MCF 10A (cell line): ENCODE measurements at regions not wholly inside any gene's neighbourhood (a gene's known extent, or its start where the extent isn't known, plus 50 kb on each side); places are given as distances from the start of the nearest gene placed in this dataset.

Experiments
- BruUV-seq: library from RNA; stranded (reverse); fragments of 400-500 nt; replicated peaks from 2 replicates; lab custom pipeline; 2021; lab: Mats Ljungman, UMichigan
- CTCF ChIA-PET: fragments of 300-600 bp; sonication (Branson Sonifier 250); formaldehyde crosslinking; extraction: SDS; loops from one replicate; lab custom pipeline; 2021; ENCODE audit warnings: antibody characterized with exemption, inconsistent platforms; lab: Yijun Ruan, JAX
- POLR2A ChIA-PET: fragments of 300-600, 350-650 bp; sonication (Branson Sonifier 250); formaldehyde crosslinking; extraction: SDS; loops from one replicate; lab custom pipeline; 2020; ENCODE audit warnings: antibody characterized with exemption, inconsistent platforms; lab: Yijun Ruan, JAX
- DNase-seq: peaks from one replicate; pipeline ENCODE4 v3.0.0-alpha.2; 2018; ENCODE audit not compliant: unreplicated experiment
- H3K27ac Mint-ChIP-seq: one replicate; pipeline ENCODE4 v1.8.0; 2022; ENCODE audit warnings: mild to moderate bottlenecking, low read depth, mixed read lengths; ENCODE audit not compliant: unreplicated experiment
- H3K27me3 Mint-ChIP-seq: one replicate; pipeline ENCODE4 v1.8.0; 2022; ENCODE audit warnings: mixed read lengths; ENCODE audit not compliant: insufficient read depth, unreplicated experiment
- H3K36me3 Mint-ChIP-seq: one replicate; pipeline ENCODE4 v1.8.0; 2022; ENCODE audit warnings: mild to moderate bottlenecking, moderate library complexity, mixed read lengths; ENCODE audit not compliant: insufficient read depth, unreplicated experiment
- H3K4me1 Mint-ChIP-seq: one replicate; pipeline ENCODE4 v1.8.0; 2022; ENCODE audit warnings: mixed read lengths; ENCODE audit not compliant: insufficient read depth, unreplicated experiment
- H3K4me3 Mint-ChIP-seq: one replicate; pipeline ENCODE4 v1.8.0; 2022; ENCODE audit warnings: mild to moderate bottlenecking, moderate library complexity, mixed read lengths; ENCODE audit not compliant: unreplicated experiment
- H3K9me3 Mint-ChIP-seq: one replicate; pipeline ENCODE4 v1.8.0; 2022; ENCODE audit warnings: mixed read lengths; ENCODE audit not compliant: unreplicated experiment
- intact Hi-C: fragments of 100-400 bp; cut with micrococcal nuclease; formaldehyde crosslinking; loops from 2 replicates; pipeline ENCODE4 v1.14.1; 2022
- TF ChIP-seq, protein P1 (sequence below): fragments of 200-600 bp; IDR thresholded peaks from one replicate; pipeline ENCODE4 v1.8.0; 2022; ENCODE audit warnings: antibody characterized with exemption, mild to moderate bottlenecking; ENCODE audit not compliant: unreplicated experiment

DNA sequence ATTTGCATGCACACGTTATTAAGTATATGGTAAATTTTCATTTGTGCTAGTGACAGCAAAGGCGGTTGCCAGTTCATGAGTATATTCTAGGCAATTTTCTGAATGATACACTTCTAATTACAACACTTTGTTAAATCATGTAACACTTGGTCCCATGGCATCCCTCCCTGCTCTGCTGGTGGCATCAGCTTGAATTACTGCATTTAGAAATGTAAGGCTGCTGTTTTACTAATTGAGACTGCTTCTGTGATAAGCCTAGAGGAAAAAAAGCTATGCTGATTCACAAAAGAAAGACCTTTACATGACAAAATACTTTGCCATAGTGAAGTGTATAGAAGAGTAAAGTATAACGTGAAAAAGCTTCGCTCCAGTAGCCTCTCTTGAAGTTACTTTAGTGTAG, 636.1 kb downstream of the KCNH5 start:
- intact Hi-C loops: no loop called here
- no peaks in the 10 kb centered on the region for H3K36me3 Mint-ChIP-seq
- H3K27me3 Mint-ChIP-seq: no peaks in the 10 kb centered on the region
- H3K9me3 Mint-ChIP-seq: no peaks in the 10 kb centered on the region
- POLR2A ChIA-PET: interaction anchor here (1.5 kb wide), 1 partner anchor 28 kb away, joined by 3 read pairs; no protein-coding TSS in a partner anchor
- peaks cover 8% of the 10 kb centered on the region for H3K4me1 Mint-ChIP-seq
- peak overlapping the region; percentile 39 for H3K27ac Mint-ChIP-seq
- no TSS peak for BruUV-seq
- H3K4me3 Mint-ChIP-seq: no peak overlapping the region
- DNase-seq: no peak
- CTCF ChIA-PET: no interaction called here
- TF ChIP-seq, protein P1, sequence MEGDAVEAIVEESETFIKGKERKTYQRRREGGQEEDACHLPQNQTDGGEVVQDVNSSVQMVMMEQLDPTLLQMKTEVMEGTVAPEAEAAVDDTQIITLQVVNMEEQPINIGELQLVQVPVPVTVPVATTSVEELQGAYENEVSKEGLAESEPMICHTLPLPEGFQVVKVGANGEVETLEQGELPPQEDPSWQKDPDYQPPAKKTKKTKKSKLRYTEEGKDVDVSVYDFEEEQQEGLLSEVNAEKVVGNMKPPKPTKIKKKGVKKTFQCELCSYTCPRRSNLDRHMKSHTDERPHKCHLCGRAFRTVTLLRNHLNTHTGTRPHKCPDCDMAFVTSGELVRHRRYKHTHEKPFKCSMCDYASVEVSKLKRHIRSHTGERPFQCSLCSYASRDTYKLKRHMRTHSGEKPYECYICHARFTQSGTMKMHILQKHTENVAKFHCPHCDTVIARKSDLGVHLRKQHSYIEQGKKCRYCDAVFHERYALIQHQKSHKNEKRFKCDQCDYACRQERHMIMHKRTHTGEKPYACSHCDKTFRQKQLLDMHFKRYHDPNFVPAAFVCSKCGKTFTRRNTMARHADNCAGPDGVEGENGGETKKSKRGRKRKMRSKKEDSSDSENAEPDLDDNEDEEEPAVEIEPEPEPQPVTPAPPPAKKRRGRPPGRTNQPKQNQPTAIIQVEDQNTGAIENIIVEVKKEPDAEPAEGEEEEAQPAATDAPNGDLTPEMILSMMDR: no peak

- BruUV-seq: no TSS peak
- Mint-ChIP-seq H3K36me3 (no peaks in the 10 kb centered on the region), H3K27me3 (no peaks in the 10 kb centered on the region), H3K27ac (peak overlapping the region; percentile 39), H3K9me3 (no peaks in the 10 kb centered on the region), H3K4me3 (no peak overlapping the region), H3K4me1 (peaks cover 8% of the 10 kb centered on the region)
- ChIA-PET CTCF (no interaction called here), POLR2A (interaction anchor here (1.0 to 1.5 kb wide), 2 partner anchors 28 to 29 kb away, joined by 3 read pairs; no protein-coding TSS in a partner anchor)
- DNase-seq: peak; percentile 51
- TF ChIP-seq, protein P1: no peak
- intact Hi-C loops: no loop called here
Observed at GRCh38 chr14:62409626-62410300, 635.5 kb downstream of the KCNH5 start.

- Mint-ChIP-seq H3K4me1 (peaks cover 6% of the 10 kb centered on the region), H3K27ac (no peak overlapping the region), H3K36me3 (no peaks in the 10 kb centered on the region), H3K9me3 (peaks cover 7% of the 10 kb centered on the region), H3K27me3 (no peaks in the 10 kb centered on the region), H3K4me3 (no peak overlapping the region)
- no peak for DNase-seq
- ChIA-PET POLR2A (no interaction called here), CTCF (no interaction called here)
- BruUV-seq: no TSS peak
- intact Hi-C loops: no loop called here
- TF ChIP-seq, protein P1: no peak
Observed at GRCh38 chr14:62420847-62421246, 624.4 kb downstream of the KCNH5 start.

GRCh38 chr14:62428429-62429203, 616.6 kb downstream of the KCNH5 start:
- TF ChIP-seq, protein P1: no peak
- H3K4me1 Mint-ChIP-seq: peaks cover 5% of the 10 kb centered on the region
- peak overlapping the region; percentile 91 for H3K27ac Mint-ChIP-seq
- intact Hi-C loops: no loop called here
- H3K27me3 Mint-ChIP-seq: no peaks in the 10 kb centered on the region
- no peak overlapping the region for H3K4me3 Mint-ChIP-seq
- peaks cover 39% of the 10 kb centered on the region for H3K9me3 Mint-ChIP-seq
- POLR2A ChIA-PET: interaction anchor here (0.6 to 1.2 kb wide), 5 partner anchors 15 to 849 kb away, joined by 3 to 5 read pairs (median 4); no protein-coding TSS in a partner anchor
- no peaks in the 10 kb centered on the region for H3K36me3 Mint-ChIP-seq
- BruUV-seq: no TSS peak
- CTCF ChIA-PET: no interaction called here
- DNase-seq: peak; percentile 48
